ENCODE measurements at regions not wholly inside any gene's neighbourhood (a gene's known extent, or its start where the extent isn't known, plus 50 kb on each side); places are given as distances from the start of the nearest gene placed in this dataset.

- DNase-seq (ENCODE audit: extremely low read depth in 1 of 11, low read depth in 9 of 11, low spot score in 4 of 11) = no peak
These were observed 187.6 kb upstream of the ARGLU1 start for GRCh38 chr13:106755542-106755941.

- peak in 2 of 11 donors; percentile 22 to 24 for DNase-seq (ENCODE audit: extremely low read depth in 1 of 11, low read depth in 9 of 11, low spot score in 4 of 11)
These were observed 185.3 kb upstream of the ARGLU1 start for GRCh38 chr13:106753251-106753650.

- DNase-seq (ENCODE audit: extremely low read depth in 1 of 11, low read depth in 9 of 11, low spot score in 4 of 11) = no peak
These were observed 184.7 kb upstream of the ARGLU1 start for GRCh38 chr13:106752584-106753170.

- no peak for DNase-seq (ENCODE audit: extremely low read depth in 1 of 11, low read depth in 9 of 11, low spot score in 4 of 11)
These were observed 180.8 kb upstream of the ARGLU1 start for GRCh38 chr13:106748785-106749184.

- no peak for DNase-seq (ENCODE audit: extremely low read depth in 1 of 11, low read depth in 9 of 11, low spot score in 4 of 11)
These were observed 176.6 kb upstream of the ARGLU1 start for GRCh38 chr13:106744516-106744915.

GRCh38 chr13:106738186-106738678 is 170.3 kb upstream of the ARGLU1 start:
- DNase-seq (ENCODE audit: extremely low read depth in 1 of 11, low read depth in 9 of 11, low spot score in 4 of 11) = no peak

- no peak for DNase-seq (ENCODE audit: extremely low read depth in 1 of 11, low read depth in 9 of 11, low spot score in 4 of 11)
These were observed 169.0 kb upstream of the ARGLU1 start for GRCh38 chr13:106736941-106737340.

- DNase-seq (ENCODE audit: extremely low read depth in 1 of 11, low read depth in 9 of 11, low spot score in 4 of 11) = no peak
These were observed 166.3 kb upstream of the ARGLU1 start for GRCh38 chr13:106734198-106734597.

GRCh38 chr13:106723036-106723435 is 155.1 kb upstream of the ARGLU1 start:
- DNase-seq (ENCODE audit: extremely low read depth in 1 of 11, low read depth in 9 of 11, low spot score in 4 of 11) = no peak

- no peak for DNase-seq (ENCODE audit: extremely low read depth in 1 of 11, low read depth in 9 of 11, low spot score in 4 of 11)
These were observed 154.7 kb upstream of the ARGLU1 start for GRCh38 chr13:106722620-106723019.

GRCh38 chr13:106721599-106721998 is 153.7 kb upstream of the ARGLU1 start:
- DNase-seq (ENCODE audit: extremely low read depth in 1 of 11, low read depth in 9 of 11, low spot score in 4 of 11) = no peak

- no peak for DNase-seq (ENCODE audit: extremely low read depth in 1 of 11, low read depth in 9 of 11, low spot score in 4 of 11)
These were observed 146.5 kb upstream of the ARGLU1 start for GRCh38 chr13:106714271-106714982.

- no peak for DNase-seq (ENCODE audit: extremely low read depth in 1 of 11, low read depth in 9 of 11, low spot score in 4 of 11)
These were observed 144.4 kb upstream of the ARGLU1 start for GRCh38 chr13:106712381-106712780.

- DNase-seq (ENCODE audit: extremely low read depth in 1 of 11, low read depth in 9 of 11, low spot score in 4 of 11) = no peak
These were observed 142.3 kb upstream of the ARGLU1 start for GRCh38 chr13:106710266-106710665.

GRCh38 chr13:106709522-106709921 is 141.6 kb upstream of the ARGLU1 start:
- DNase-seq (ENCODE audit: extremely low read depth in 1 of 11, low read depth in 9 of 11, low spot score in 4 of 11) = no peak

GRCh38 chr13:106702505-106702904 is 134.6 kb upstream of the ARGLU1 start:
- no peak for DNase-seq (ENCODE audit: extremely low read depth in 1 of 11, low read depth in 9 of 11, low spot score in 4 of 11)

- DNase-seq (ENCODE audit: extremely low read depth in 1 of 11, low read depth in 9 of 11, low spot score in 4 of 11) = peak in 1 of 11 donors; percentile 45
These were observed 133.9 kb upstream of the ARGLU1 start for GRCh38 chr13:106701771-106702341.

- no peak for DNase-seq (ENCODE audit: extremely low read depth in 1 of 11, low read depth in 9 of 11, low spot score in 4 of 11)
These were observed 132.5 kb upstream of the ARGLU1 start for GRCh38 chr13:106700439-106700838.

GRCh38 chr13:106700007-106700406 is 132.1 kb upstream of the ARGLU1 start:
- no peak for DNase-seq (ENCODE audit: extremely low read depth in 1 of 11, low read depth in 9 of 11, low spot score in 4 of 11)

- DNase-seq (ENCODE audit: extremely low read depth in 1 of 11, low read depth in 9 of 11, low spot score in 4 of 11) = no peak
These were observed 131.4 kb upstream of the ARGLU1 start for GRCh38 chr13:106699311-106699710.
